DND-41 (cell line): ENCODE measurements at regions not wholly inside any gene's neighbourhood (a gene's known extent, or its start where the extent isn't known, plus 50 kb on each side); places are given as distances from the start of the nearest gene placed in this dataset.

Experiments used
- ATAC-seq: fragments of 200-7000 bp; cut with Tn5 transposase; 3 replicates; pipeline ENCODE4 v1.9.1; 2021; ENCODE audit warnings: low read depth; ENCODE audit not compliant: insufficient read depth
- DNase-seq: peaks from one replicate; pipeline ENCODE4 v3.0.0-alpha.2; 2020
- H2AFZ ChIP-seq: 2 replicates; pipeline ENCODE4 v1.6.0; 2012; ENCODE audit warnings: low read depth, low read length
- H3K27ac ChIP-seq: 2 replicates; pipeline ENCODE4 v1.5.1; 2012; ENCODE audit warnings: low read length, inconsistent platforms
- H3K27me3 ChIP-seq: fragments of 200-600 bp; sonication (generic); 2 replicates; pipeline ENCODE4 v1.6.0; 2012; ENCODE audit warnings: low read length, mild to moderate bottlenecking, inconsistent platforms; ENCODE audit not compliant: insufficient read depth, poor library complexity
- H3K36me3 ChIP-seq: 2 replicates; pipeline ENCODE4 v1.5.1; 2012; ENCODE audit warnings: low read length, inconsistent platforms; ENCODE audit not compliant: insufficient read depth
- H3K4me1 ChIP-seq: 2 replicates; pipeline ENCODE4 v1.5.1; 2012; ENCODE audit warnings: mild to moderate bottlenecking, low read length; ENCODE audit not compliant: insufficient read depth
- H3K4me2 ChIP-seq: 2 replicates; pipeline ENCODE4 v1.6.0; 2012; ENCODE audit warnings: mild to moderate bottlenecking, moderate library complexity, low read length, inconsistent platforms; ENCODE audit not compliant: insufficient read depth
- H3K4me3 ChIP-seq, 2 experiments: fragments of 200-600 bp in 1 of 2; shearing (Covaris generic) in 1 of 2; 2 replicates each; pipeline ENCODE4 v1.5.1; 2012 to 2016; ENCODE audit warnings: inconsistent platforms in 2 of 2, low read length in 2 of 2, mild to moderate bottlenecking in 2 of 2, low read depth in 1 of 2, moderate library complexity in 1 of 2
- H3K79me2 ChIP-seq: 2 replicates; pipeline ENCODE4 v1.6.0; 2012; ENCODE audit warnings: low read length, inconsistent platforms; ENCODE audit not compliant: insufficient read depth
- H3K9ac ChIP-seq: 2 replicates; pipeline ENCODE4 v1.6.0; 2012; ENCODE audit warnings: low read depth, mild to moderate bottlenecking, inconsistent platforms, low read length, moderate library complexity
- H3K9me3 ChIP-seq: 2 replicates; pipeline ENCODE4 v1.5.1; 2012; ENCODE audit warnings: low read length, moderate library complexity, mild to moderate bottlenecking, inconsistent platforms; ENCODE audit not compliant: insufficient read depth, severe bottlenecking
- H4K20me1 ChIP-seq: 2 replicates; pipeline ENCODE4 v1.6.0; 2012; ENCODE audit warnings: low read length; ENCODE audit not compliant: insufficient read depth
- CTCF ChIP-seq: IDR thresholded peaks from 2 replicates; pipeline ENCODE4 v1.5.1; 2012; ENCODE audit warnings: borderline replicate concordance, low read length, moderate library complexity, mild to moderate bottlenecking; ENCODE audit not compliant: poor library complexity, severe bottlenecking; ENCODE audit errors: extremely low read depth
- EZH2 ChIP-seq: IDR thresholded peaks from 3 replicates; pipeline ENCODE4 v1.6.1; 2012; ENCODE audit warnings: borderline replicate concordance, low read depth, mild to moderate bottlenecking, moderate library complexity, low read length, inconsistent platforms; ENCODE audit not compliant: severe bottlenecking

- Histone ChIP-seq H3K9ac (no peak overlapping the region), H2AFZ (no peak overlapping the region), H3K27ac (no peak overlapping the region), H3K4me2 (no peak overlapping the region), H3K4me1 (no peaks in the 10 kb centered on the region), H3K36me3 (no peaks in the 10 kb centered on the region), H4K20me1 (no peaks in the 10 kb centered on the region), H3K4me3 (no peak overlapping the region), H3K9me3 (no peaks in the 10 kb centered on the region), H3K27me3 (peaks cover 10% of the 10 kb centered on the region), H3K79me2 (no peaks in the 10 kb centered on the region)
- DNase-seq (no peak), ATAC-seq (no peak)
- TF ChIP-seq CTCF (no peak), EZH2 (no peak)
Observed at GRCh38 chr11:127117231-127117739, 116.7 kb upstream of the KIRREL3 start.

- H3K9me3 ChIP-seq = no peaks in the 10 kb centered on the region
- H3K4me1 ChIP-seq = no peaks in the 10 kb centered on the region
- H3K36me3 ChIP-seq = no peaks in the 10 kb centered on the region
- no peak overlapping the region for H3K27ac ChIP-seq
- ATAC-seq (no peak), DNase-seq (no peak)
- H2AFZ ChIP-seq = no peak overlapping the region
- no peaks in the 10 kb centered on the region for H4K20me1 ChIP-seq
- TF ChIP-seq CTCF (no peak), EZH2 (no peak)
- H3K79me2 ChIP-seq = no peaks in the 10 kb centered on the region
- no peak overlapping the region for H3K9ac ChIP-seq
- H3K27me3 ChIP-seq = peaks cover 7% of the 10 kb centered on the region
- H3K4me2 ChIP-seq = no peak overlapping the region
- H3K4me3 ChIP-seq = no peak overlapping the region
Observed at GRCh38 chr11:127115844-127116243, 115.3 kb upstream of the KIRREL3 start.

GRCh38 chr11:127114035-127114434 lies 113.5 kb upstream of the KIRREL3 start:
- Histone ChIP-seq H3K4me3 (no peak overlapping the region), H3K36me3 (no peaks in the 10 kb centered on the region), H3K9me3 (no peaks in the 10 kb centered on the region), H2AFZ (no peak overlapping the region), H3K4me2 (no peak overlapping the region), H3K27me3 (peaks cover 18% of the 10 kb centered on the region), H3K4me1 (no peaks in the 10 kb centered on the region), H3K27ac (no peak overlapping the region), H3K79me2 (no peaks in the 10 kb centered on the region), H4K20me1 (no peaks in the 10 kb centered on the region; the same call in 1 of the 2 replicates), H3K9ac (no peak overlapping the region)
- no peak for ATAC-seq
- TF ChIP-seq CTCF (no peak), EZH2 (no peak)
- no peak for DNase-seq

- H2AFZ ChIP-seq = no peak overlapping the region
- no peaks in the 10 kb centered on the region for H3K36me3 ChIP-seq
- TF ChIP-seq EZH2 (no peak), CTCF (no peak)
- ATAC-seq (no peak), DNase-seq (no peak)
- no peak overlapping the region for H3K4me2 ChIP-seq
- H3K9me3 ChIP-seq = no peaks in the 10 kb centered on the region
- H4K20me1 ChIP-seq = no peaks in the 10 kb centered on the region; the same call in 1 of the 2 replicates
- peaks cover 31% of the 10 kb centered on the region for H3K27me3 ChIP-seq
- no peak overlapping the region for H3K27ac ChIP-seq
- no peak overlapping the region for H3K4me3 ChIP-seq
- H3K4me1 ChIP-seq = no peaks in the 10 kb centered on the region
- no peaks in the 10 kb centered on the region for H3K79me2 ChIP-seq
- no peak overlapping the region for H3K9ac ChIP-seq
Observed at GRCh38 chr11:127110542-127110941, 110.0 kb upstream of the KIRREL3 start.
